ENCODE measurements at regions not wholly inside any gene's neighbourhood (a gene's known extent, or its start where the extent isn't known, plus 50 kb on each side); places are given as distances from the start of the nearest gene placed in this dataset.
A peak's percentile ranks its signal among the peaks of the same experiment; 100 is the strongest.

DNA sequence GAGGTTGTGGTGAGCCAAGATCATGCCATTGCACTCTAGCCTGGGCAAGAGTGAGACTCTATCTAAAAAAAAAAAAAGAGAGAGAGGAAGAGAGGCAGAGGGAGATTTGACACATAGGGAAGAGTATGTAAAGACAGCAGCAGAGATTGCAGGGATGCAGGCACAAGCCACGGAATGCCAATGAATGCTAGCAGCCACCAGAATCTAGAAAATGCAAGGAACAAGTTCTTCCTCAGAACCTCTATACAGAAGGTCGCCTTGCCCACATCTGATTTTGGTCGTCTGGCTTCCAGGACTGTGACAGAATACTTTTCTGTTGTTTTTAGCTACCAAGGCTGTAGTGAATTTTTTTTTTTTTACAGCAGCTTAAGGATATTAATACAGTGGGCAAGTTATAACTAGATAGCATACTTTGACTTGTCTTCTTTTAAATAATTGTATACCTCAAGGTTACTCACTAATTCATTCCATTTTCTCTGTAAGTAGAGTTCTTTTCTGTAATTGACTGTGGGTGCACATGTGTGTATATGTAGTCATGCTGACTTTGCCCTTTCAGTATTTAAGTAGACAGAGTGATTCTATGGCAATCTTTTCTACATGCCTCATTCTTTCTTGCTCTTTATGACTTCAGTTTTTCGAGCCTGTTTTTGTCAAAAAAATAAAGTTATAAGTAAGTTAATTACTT lies 402.2 kb downstream of the GJA1 start:
- DNase-seq: no peak

DNA sequence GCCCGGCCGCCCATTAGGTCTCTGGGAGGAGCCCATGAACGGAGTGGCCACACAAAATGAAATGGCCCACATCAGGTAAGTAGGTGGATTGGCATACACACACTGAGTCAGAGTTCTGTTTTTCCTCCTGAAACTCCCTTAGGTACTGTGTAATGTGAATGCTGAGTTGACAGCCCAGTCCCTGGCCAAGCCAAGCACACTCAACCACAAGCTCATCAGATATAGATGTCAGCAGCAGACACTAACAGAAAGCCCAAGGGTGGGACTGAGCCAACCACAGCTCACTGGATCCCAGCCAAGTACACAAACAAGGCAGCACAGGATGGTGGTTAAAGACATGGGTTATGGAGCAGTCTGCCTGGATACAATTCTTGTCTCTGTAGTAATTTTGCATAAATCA lies 403.4 kb downstream of the GJA1 start:
- no peak for DNase-seq

DNA sequence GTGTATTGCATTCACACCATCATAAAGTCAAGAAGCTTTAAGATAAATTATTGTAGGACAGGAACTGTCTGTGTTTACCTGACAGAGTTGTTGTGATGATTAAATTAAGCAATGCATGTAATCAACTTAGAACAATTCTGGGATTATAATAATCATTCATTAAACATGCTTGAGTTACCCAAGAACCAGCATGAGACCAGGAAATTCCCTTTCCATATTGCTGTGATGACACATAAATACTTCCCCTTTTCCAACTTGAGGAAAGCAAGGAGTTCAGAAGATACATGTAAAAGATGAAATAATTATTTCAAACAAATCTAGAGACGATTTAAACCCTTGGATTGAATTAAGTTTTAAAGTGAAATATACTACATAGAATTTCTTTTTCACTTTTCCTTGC lies 404.4 kb downstream of the GJA1 start:
- DNase-seq: no peak

DNA sequence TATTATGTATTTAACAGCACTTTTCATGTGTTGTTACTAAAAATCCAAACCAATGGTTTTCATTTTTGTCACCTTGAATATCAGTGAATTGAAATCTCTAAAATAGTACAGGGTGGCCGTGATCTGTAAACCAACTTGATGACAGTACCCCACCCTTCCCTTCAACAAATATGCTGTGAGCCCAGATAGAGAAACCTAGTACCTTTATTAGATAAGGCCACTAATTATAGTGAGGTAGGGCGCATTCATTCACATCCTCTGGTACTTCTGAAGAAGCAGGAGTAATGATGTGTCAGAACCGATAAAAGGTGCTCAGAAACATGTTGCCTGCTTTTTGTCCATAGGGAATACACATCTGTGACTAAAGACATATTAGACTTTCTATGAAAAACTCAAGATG lies 409.5 kb downstream of the GJA1 start:
- no peak for DNase-seq

DNA sequence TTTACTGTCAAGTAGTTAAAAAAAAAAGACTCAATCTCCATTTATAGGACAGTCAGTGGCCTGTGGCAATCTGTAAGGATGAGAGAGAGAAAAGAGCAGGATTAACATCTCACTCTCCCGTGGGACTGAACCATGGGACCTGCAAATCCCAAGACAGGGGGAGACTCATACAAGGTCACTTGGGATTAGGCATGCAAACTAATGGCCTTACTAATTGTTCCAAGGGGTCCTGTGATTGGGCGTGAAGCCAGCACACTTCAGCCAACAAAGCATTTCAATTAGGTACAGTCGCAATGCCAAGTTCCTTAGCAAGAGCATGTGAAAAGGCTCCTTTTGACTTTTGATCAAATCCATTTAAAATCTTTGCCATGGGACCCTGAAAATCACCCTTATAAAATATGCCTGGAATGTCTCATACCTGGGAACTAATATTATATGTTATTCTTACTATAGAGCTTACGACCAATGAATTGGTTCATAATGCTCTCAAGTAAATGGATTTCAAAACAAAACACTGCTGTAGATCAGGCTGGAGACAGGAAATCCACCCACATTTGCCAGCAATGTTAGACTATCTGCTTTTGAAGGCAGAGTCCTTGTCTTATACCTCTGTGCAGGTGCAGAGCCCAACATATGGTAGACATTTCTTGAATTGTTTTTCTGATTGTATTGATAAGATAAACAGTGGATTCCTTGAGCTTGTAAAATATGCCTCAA lies 412.5 kb downstream of the GJA1 start:
- no peak for DNase-seq

DNA sequence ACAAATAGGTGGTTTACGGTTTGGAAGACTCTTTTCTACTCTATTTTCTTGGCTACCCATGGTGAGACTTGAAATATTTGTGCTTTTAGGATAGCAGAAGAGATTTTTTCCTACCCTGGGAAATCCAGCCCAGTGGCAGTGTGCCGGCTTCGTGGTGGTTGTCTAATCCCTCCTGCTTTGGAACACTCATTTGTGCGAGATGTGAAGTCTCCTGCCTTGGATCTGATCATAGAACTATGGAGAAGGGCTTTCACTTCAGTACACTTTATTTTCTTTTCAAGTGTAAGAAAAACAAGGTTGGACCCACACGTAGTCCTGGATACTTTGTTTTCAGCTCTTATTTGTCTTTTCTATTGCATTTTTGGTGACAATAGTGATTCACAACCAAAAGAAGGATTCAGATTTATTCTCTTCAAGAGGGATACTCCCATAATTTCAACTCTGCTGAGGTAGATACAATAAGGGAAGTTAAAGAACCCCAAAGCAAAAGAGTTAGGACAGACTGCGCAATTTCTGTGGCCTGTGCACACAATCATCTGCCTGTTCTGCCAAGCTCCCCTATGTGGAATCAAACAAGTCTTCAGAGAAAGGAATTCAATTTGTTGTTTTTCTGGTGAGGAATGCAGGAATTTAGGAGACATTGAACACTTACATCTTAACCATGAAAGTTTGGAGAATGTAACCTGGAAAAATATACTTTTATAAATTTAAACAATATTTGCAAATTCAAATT lies 413.2 kb downstream of the GJA1 start:
- DNase-seq: no peak

DNA sequence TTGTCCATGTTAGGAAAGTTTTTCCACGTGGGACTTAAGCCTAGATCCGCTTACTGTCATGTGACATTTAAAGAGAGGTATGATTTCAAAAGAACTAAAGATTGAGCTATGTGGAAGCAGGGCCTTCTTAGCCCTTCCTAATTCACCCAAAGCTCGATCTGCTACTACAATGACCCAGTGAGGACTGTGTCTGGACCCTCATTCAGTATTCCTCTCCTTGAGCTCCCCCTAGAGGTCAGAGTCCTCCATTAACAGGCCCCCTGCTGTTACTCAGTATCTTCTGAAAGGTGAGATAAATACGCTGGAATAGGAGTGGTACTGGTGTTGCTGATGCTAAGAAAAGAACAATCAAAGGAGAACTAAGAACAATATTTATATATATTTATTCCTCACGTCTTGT lies 414.0 kb downstream of the GJA1 start:
- peak; percentile 19 for DNase-seq

DNA sequence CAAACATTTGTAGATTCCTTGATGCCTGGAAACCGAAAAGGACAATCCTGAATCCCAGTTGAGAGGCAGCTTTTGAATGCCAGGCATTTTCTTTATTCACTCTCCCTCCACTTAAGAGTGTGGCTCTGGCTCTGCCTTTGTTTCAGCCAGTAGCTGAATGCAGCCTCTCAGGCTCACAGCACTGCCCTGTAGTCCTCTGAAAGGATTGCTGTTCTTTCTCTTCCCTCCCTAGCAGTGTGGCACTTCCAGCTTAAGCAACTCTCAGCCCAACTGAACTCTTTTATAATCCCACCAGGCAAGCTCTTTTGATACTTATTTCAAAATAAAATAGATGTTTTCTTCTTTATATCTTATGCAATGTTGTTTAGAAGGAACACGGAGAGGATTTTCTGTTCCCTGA lies 415.6 kb downstream of the GJA1 start:
- DNase-seq: no peak

DNA sequence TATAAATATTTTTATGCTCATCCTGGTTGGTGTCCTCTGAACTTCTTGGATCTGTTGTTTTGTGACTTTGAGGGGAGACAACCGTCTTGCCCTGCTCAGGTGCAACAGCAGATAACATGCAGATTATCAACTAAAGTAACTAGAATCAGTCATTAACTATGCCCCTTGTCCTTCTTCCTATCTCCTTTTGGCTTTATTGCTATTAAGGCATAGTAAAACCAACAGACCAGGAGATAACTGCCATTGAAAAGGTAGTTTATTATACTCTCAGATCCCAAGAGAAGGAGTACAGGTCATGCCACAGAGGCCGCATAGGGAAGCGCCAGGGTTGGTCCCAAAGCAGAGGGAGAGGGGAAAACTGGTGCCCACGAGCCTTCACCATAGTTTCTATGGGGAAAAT lies 418.2 kb downstream of the GJA1 start:
- no peak for DNase-seq

DNA sequence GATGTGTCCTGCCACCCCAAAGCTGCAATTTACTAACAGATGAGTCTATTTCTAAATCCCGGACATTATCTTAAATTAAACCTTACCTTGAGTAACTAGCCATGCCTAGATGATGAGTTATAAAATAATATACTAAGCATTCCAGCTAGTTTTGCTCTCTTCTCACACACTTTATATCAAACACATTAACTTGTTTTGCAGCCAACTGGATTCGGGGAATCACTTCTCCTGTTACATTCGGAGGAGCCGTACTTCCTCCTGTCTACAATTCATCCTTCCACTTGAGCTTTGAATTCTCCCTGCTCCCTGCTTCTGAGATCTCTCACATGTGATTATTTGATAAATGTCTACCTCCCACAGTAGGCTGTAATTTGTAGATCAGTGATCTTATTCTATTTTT lies 420.1 kb downstream of the GJA1 start:
- no peak for DNase-seq

DNA sequence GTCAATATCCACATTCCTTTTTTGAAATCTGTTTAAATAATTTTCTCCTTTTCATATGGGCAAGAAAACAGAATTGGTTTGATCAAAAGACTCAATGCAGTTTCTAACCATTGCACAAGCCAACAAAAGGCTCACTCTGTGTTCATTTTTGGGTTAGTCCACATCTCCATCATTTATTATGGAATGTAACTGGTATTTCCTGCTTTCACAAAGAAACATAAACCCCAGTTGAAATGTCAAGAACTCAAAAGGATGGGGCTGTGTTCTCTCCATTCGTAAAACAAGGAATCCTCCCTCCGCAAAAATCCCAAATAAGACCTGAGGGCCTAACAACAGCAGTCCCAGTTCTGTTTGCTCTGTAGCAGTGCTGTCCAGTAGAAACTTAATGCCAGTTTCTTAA lies 420.9 kb downstream of the GJA1 start:
- no peak for DNase-seq

DNA sequence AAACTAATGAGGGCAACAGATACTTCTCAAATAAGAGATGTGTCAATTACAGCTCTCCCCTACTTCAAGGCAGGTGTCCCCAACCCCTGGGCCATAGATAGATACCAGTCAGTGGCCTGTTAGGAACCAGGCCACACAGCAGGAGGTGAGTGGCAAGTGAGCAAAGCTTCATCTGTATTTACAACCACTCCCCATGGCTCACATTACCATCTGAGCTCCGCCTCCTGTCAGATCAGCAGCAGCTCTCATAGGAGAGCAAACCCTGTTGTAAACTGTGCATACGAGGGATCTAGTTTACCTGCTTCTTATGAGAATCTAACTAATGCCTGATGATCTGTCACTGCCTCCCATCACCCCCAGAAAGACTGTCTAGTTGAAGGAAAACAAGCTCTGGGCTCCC lies 422.1 kb downstream of the GJA1 start:
- no peak for DNase-seq

DNA sequence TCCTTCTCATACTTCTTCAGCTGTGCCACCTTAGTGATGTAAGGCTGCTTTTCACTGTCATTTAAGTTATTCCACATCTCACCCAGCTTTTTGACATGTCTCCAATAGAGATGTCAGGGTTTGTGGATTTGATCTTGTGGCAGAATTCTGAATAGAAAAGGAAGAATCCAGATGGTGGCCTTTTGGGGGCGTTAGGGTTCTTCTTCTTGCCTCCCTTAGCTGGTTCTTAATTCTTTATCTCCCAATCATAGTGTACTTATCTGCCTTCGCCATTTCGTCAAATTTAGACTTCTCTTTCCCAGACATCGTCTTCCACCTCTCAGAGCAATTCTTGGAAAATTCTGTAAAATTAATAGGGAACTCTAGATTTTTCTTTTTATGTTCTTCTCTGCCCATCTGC lies 422.9 kb downstream of the GJA1 start:
- DNase-seq: no peak

DNA sequence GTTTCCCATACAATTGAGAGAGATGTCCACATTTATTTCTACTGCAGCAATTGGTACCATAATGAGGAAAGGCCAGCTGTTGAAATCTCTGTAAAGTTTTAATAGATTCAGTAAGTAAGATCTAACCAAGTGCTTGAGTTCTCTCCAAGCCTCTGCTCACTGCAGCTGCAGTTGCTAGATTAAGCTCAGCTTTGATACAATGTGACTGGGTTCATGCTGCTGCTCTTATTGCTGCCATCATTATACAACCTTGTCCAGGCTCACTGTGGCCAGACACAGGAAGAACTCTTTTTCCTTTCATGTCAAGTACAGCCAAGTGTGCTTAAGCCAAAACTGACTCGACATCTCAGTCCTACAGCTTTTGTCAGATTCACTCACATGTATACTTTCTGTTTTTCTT lies 423.5 kb downstream of the GJA1 start:
- no peak for DNase-seq

DNA sequence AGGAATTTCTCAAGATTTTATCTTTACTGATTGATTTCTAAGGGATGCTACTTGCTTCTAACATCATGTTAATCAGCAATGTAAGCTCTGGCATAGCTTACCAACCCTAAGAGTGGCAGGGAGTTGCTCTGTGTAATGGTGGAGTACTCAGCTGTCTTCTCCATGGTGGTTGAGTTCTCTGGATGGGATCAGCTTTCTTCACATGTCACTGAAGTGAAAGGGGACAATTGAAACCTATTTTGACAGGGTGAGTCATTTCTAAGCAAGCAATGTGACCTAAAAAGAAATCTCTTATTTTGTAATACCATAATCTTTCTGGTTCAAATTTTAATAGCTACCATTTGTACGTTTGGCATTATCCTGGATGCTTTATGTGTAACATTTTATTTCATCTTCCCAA lies 430.4 kb downstream of the GJA1 start:
- no peak for DNase-seq

DNA sequence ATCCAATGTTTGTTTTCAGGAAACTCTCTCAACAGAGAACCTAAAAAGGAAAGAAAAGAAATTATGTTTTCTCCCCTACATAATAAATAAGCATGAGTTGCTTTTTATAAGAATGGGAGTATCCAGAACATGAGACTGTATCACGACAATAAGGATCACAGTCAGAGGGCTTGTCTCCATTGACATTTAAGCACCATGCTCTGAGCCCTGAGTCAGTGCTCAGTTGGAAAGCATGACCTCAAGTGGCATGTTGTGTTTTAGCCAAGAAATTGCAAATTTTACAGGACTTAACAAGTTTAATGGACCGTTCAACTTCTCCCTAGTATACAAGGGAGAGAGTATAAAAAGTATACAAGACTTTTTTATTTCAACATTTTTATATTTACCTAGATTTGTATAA lies 431.6 kb downstream of the GJA1 start:
- DNase-seq: no peak

DNA sequence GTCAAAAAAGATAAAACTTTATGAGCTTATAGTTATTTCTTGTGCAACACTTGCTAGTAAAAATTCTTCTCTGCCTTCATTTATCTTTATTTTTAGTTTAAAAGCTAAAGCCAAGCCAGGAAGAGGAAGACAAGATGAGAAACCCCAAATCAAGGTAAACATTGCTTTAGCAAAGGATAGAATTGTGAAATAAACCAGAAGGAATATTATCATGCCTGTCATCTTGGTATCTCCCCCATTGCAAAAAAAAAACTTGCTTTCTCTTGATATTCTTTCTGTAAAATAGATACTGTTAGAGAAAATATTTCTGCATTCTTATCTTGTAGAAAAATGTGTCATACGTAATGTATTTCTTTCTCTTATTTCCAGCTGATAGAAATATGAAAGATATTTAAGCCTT lies 432.8 kb downstream of the GJA1 start:
- DNase-seq: no peak

DNA sequence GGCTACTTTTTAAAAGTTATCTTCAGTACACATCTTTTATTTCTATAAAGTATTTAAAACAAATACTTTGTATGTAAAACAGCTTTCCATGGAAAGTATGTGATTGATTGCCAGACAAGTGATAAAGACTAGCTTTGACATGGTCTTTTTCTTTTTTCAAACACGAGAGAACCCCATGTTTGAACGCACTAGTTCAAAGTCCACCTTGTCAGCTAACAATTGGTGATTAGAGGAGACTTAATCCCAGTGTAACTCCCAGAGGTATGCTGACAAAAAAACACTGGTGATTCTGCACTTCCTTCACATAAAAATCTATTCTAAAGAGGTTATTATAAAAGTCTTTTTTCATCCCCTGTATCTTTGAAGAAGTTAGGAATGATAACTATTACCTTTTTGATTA lies 438.1 kb downstream of the GJA1 start:
- DNase-seq: no peak

DNA sequence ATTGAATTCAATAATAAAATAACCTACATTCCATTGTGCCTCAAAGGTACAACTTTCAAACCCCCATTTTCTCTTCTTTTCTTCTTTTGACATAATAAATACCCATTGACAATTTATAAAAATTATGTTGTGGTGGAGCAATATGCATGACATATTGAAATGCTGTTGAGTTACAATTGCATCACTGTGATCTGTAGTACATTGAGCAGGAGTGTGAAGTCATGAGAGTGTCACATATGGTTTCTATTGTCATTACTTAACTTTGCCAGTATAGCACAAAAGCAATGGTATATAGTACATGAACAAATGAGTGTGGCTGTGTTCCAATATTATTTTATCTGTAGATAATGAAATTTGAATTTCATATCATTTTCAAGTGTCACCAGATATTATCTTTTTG lies 441.3 kb downstream of the GJA1 start:
- no peak for DNase-seq

DNA sequence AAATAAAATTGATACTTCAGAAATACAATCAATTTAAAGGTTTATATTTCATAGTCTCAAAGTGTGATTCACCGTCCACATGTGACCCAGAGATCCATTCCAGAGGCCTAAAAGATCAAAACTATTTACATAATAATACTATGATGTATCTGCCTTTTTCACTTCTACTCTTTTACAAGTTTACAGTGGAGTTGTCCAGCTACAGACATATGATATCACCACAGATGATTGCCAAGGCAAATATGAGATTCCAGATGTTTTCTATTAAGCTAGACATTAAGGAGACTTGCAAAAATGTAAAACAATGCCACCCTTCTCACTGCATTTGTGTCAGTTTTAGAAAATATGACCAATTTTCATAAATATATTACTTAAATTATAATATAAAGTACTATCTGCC lies 443.7 kb downstream of the GJA1 start:
- no peak for DNase-seq

DNA sequence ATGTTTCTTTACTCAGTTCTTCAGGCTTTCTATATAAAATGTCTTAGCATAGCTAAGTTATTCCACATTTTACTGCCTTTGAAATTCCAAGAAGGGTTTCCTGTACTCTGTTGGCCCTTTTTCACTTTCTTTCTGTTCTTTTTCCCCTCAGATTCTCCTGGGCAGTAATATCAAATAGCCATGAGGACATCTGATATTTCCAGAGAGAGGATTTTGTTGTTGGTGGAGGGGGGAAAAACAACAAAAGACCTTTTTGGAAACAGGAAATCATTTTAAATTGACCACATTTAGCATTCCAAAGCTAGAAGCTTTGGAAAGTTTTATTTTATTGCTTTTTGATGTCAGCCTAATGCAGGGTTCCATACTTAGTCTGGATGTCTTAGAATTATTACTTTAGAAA lies 445.4 kb downstream of the GJA1 start:
- DNase-seq: no peak

DNA sequence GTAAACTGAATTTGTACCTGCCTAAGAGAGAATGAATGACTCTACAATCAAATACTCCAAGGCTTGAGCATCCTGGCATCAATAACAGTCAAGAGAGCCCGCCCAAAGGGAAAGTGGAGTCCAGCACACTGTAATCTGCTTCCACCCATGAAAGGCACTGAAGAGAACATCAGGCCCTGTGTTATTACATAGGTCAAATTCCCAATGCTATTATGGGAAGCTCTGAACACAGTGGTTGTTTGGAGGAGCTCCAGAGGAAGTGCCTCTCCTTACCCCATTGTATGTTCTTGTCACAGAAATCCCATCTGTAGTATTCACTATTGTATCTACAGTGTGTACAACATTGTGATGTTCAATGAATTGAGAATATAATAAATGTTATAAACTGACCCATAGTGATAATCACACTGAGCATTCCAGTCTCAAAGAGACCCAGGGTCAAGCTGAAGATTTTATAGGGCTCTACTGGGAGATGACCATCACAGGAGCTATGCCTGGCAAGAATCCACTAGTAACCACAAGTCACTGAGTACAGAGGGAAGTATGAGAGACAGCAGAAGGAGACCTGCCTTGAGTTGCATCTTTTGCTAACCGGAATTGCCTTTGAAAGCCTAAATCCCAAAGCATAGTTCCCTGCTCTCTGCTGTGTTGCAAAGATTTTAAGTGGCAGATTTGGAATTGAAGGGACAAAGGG lies 446.7 kb downstream of the GJA1 start:
- DNase-seq: no peak

DNA sequence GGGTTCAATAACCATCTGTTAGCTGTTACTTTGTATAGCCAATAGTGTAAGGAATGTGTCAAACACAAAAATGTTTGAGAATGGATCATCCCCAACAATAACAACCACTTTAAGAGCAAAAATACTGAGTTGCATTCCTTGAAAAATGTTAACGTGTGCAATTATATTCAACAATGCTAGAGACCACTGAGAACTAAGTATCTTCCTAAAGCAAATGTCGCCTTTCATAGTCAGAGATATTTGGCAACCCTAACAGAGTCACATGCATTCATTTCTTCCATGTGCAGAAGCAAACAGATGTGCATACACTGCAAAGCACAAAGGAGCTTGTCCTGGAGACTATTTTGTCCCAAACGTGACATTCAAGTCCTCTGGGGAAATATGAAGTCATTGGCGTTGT lies 448.6 kb downstream of the GJA1 start:
- DNase-seq: no peak

DNA sequence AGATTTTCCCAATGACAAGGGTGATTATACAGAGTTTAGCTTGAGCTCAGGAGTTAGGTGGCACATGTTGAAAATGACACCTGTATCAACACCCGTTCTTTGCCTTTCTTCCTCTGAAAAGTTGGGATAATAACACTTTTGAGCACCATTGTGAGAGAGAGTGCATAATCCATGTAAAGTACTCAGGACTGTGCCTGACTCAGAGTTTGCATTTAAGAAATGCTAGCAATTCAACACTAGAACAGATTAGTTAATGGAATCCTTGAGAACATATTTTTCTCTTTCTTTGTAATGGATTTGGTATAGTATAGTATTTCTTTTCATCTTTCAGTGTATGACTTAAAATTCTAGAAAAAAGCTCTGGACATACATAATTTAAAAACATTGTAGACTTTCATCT lies 449.2 kb downstream of the GJA1 start:
- DNase-seq: no peak

All from stimulated activated CD4-positive, alpha-beta T cell treated with anti-CD3 and anti-CD28 coated beads, Interleukin-4, amount 100 ng/mL, for 24 hours (primary cell).